ENCODE measurements at regions not wholly inside any gene's neighbourhood (a gene's known extent, or its start where the extent isn't known, plus 50 kb on each side); places are given as distances from the start of the nearest gene placed in this dataset.

GRCh38 chr11:114815176-114815575 is 136.8 kb downstream of the NXPE2 start:
- ChIA-PET POLR2A (ENCODE audit: low non-redundant PET) (no interaction called here), CTCF (no interaction called here)
- DNase-seq (ENCODE audit: low spot score): no peak
- TF ChIP-seq CTCF (conservative IDR thresholded peaks at IDR 0.05; ENCODE audit: low read depth): no peak
- no peak overlapping the region for H3K27ac ChIP-seq

GRCh38 chr11:114815761-114816160 is 137.4 kb downstream of the NXPE2 start:
- no peak for TF ChIP-seq CTCF (conservative IDR thresholded peaks at IDR 0.05; ENCODE audit: low read depth)
- CTCF ChIA-PET: no interaction called here
- DNase-seq (ENCODE audit: low spot score): no peak
- H3K27ac ChIP-seq: no peak overlapping the region
- POLR2A ChIA-PET (ENCODE audit: low non-redundant PET): no interaction called here

GRCh38 chr11:114816791-114817190 is 138.5 kb downstream of the NXPE2 start:
- DNase-seq (ENCODE audit: low spot score): no peak
- no peak overlapping the region for H3K27ac ChIP-seq
- POLR2A ChIA-PET (ENCODE audit: low non-redundant PET): interaction anchor here (0.6 kb wide), 1 partner anchor 12 kb away, joined by 5 read pairs; no protein-coding TSS in a partner anchor
- CTCF ChIA-PET: interaction anchor here (0.8 kb wide), 1 partner anchor 477 kb away, joined by 3 read pairs; no protein-coding TSS in a partner anchor
- TF ChIP-seq CTCF (conservative IDR thresholded peaks at IDR 0.05; ENCODE audit: low read depth): no peak

DNA sequence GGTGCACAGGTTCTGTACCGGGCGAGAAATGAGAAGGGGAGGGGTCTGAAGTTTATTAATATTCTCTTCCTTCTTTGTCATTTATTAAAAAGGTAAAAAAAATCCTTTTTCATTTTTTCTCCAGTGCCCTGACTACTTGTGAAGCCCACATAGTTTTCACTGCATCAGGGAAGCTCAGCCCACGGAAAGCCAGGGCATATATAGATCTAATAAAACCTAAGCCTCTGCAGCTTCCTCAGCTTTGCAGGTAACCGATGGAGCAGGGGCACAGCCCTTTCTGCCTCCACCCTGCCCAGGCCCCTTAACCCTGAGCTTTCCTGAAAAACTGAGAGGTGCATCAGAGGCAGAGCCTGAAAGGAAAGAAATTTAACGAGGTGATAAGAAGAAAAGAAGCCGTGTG is 140.1 kb downstream of the NXPE2 start:
- POLR2A ChIA-PET (ENCODE audit: low non-redundant PET): no interaction called here
- CTCF ChIA-PET: interaction anchor here (0.6 kb wide), 1 partner anchor 188 kb away, joined by 3 read pairs; no protein-coding TSS in a partner anchor
- DNase-seq (ENCODE audit: low spot score): no peak
- TF ChIP-seq CTCF (conservative IDR thresholded peaks at IDR 0.05; ENCODE audit: low read depth): no peak
- H3K27ac ChIP-seq: no peak overlapping the region

GRCh38 chr11:114819028-114819427 is 140.7 kb downstream of the NXPE2 start:
- ChIA-PET CTCF (no interaction called here), POLR2A (ENCODE audit: low non-redundant PET) (no interaction called here)
- no peak overlapping the region for H3K27ac ChIP-seq
- DNase-seq (ENCODE audit: low spot score): no peak
- no peak for TF ChIP-seq CTCF (conservative IDR thresholded peaks at IDR 0.05; ENCODE audit: low read depth)

DNA sequence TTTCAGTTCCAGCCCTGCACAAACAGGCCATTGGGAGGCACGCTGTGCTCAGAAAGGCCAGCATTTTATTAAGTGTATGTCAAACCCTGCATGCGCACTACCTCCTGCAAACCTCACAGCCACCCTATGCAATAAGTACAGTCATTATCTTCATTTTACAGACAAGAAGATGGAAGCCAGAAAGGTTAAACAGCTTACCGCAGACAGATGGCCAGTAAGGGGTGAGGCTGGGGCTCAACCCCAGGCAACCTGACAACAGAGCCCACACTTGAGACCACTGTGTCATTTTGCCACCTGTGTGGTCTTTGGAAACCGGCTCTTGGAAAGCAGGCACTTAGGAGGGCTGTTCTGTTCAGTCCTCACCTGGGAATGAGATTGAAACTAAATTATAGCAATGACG is 142.3 kb downstream of the NXPE2 start:
- ChIA-PET POLR2A (ENCODE audit: low non-redundant PET) (no interaction called here), CTCF (no interaction called here)
- TF ChIP-seq CTCF (conservative IDR thresholded peaks at IDR 0.05; ENCODE audit: low read depth): no peak
- DNase-seq (ENCODE audit: low spot score): no peak
- H3K27ac ChIP-seq: no peak overlapping the region
